ENCODE measurements at regions not wholly inside any gene's neighbourhood (a gene's known extent, or its start where the extent isn't known, plus 50 kb on each side); places are given as distances from the start of the nearest gene placed in this dataset.

DNA sequence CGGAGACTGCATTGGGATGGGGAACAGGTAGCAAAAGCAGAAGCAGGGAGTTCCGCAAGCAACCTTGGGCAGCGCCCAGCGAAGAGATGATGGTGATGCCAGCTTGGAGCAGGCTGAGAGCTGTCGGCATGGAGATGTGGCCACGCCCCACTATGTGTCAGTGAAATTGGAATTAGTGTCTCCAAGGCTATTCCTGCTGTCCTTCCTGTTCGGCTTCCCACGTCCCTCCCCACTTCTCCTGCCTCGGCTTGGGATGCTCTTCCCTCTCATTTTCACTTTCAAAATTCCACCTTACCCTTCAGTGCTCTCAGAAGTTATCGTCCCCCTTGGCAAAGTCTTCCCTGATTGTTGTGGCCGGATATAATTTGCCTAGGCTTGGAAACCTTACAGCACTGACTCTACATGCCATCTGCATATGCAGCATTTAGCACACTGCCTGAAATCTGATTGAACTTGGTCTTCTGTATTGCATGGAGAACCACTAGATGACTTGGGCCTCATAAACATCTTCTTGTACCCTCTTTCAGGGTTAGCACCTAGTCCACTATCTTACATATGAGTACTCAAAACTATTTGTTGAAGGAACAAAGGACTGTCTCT lies 270.7 kb upstream of the RUNX1 start:
- intact Hi-C loops (cut with DNase I; ENCODE audit: low total_unique reads), result no loop called here

GRCh38 chr21:35316933-35317332 lies 267.8 kb upstream of the RUNX1 start:
- intact Hi-C loops (cut with DNase I; ENCODE audit: low total_unique reads), result no loop called here
- H3K9me3 ChIP-seq, result no peaks in the 10 kb centered on the region
- DNase-seq, result no peak
- no peak overlapping the region for H3K27ac ChIP-seq
- no peak overlapping the region for H3K4me3 ChIP-seq
- no peaks in the 10 kb centered on the region for H3K4me1 ChIP-seq
- H3K27me3 ChIP-seq (replicated peaks in 1 of 7), result no peaks in the 10 kb centered on the region
- no peaks in the 10 kb centered on the region for H3K36me3 ChIP-seq
- TF ChIP-seq, protein P1, sequence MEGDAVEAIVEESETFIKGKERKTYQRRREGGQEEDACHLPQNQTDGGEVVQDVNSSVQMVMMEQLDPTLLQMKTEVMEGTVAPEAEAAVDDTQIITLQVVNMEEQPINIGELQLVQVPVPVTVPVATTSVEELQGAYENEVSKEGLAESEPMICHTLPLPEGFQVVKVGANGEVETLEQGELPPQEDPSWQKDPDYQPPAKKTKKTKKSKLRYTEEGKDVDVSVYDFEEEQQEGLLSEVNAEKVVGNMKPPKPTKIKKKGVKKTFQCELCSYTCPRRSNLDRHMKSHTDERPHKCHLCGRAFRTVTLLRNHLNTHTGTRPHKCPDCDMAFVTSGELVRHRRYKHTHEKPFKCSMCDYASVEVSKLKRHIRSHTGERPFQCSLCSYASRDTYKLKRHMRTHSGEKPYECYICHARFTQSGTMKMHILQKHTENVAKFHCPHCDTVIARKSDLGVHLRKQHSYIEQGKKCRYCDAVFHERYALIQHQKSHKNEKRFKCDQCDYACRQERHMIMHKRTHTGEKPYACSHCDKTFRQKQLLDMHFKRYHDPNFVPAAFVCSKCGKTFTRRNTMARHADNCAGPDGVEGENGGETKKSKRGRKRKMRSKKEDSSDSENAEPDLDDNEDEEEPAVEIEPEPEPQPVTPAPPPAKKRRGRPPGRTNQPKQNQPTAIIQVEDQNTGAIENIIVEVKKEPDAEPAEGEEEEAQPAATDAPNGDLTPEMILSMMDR (IDR thresholded peaks at IDR 0.05 in 8 of 11, conservative IDR thresholded peaks at IDR 0.05 in 3 of 11), result no peak
- no peak for TF ChIP-seq POLR2A (IDR thresholded peaks at IDR 0.05)
- TF ChIP-seq POLR2AphosphoS5 (IDR thresholded peaks at IDR 0.05), result no peak
- 79 to 92% (median 86%) methylated on average over 4 of the region's 4 CpGs for WGBS, 5 donors

More for the DNA sequence above, 270.7 kb upstream of the RUNX1 start:
- H3K36me3 ChIP-seq, result no peaks in the 10 kb centered on the region
- DNase-seq, result no peak
- no peak overlapping the region for H3K4me3 ChIP-seq
- TF ChIP-seq POLR2A (IDR thresholded peaks at IDR 0.05) (no peak), POLR2AphosphoS5 (IDR thresholded peaks at IDR 0.05) (no peak)
- TF ChIP-seq, protein P1 (IDR thresholded peaks at IDR 0.05 in 8 of 11, conservative IDR thresholded peaks at IDR 0.05 in 3 of 11), result no peak
- no peak overlapping the region for H3K27ac ChIP-seq
- WGBS, 5 donors, result 79 to 91% (median 88%) methylated on average over 10 to 11 of the region's 11 CpGs
- H3K9me3 ChIP-seq, result no peaks in the 10 kb centered on the region
- no peaks in the 10 kb centered on the region for H3K4me1 ChIP-seq
- no peaks in the 10 kb centered on the region for H3K27me3 ChIP-seq (replicated peaks in 1 of 7)

- no peak for DNase-seq
- intact Hi-C loops (cut with DNase I; ENCODE audit: low total_unique reads), result no loop called here
- Histone ChIP-seq H3K9me3 (no peaks in the 10 kb centered on the region), H3K27me3 (replicated peaks in 1 of 7) (no peaks in the 10 kb centered on the region), H3K27ac (no peak overlapping the region), H3K4me3 (no peak overlapping the region), H3K4me1 (no peaks in the 10 kb centered on the region), H3K36me3 (no peaks in the 10 kb centered on the region)
- TF ChIP-seq POLR2AphosphoS5 (IDR thresholded peaks at IDR 0.05), result no peak
- TF ChIP-seq, protein P1 (IDR thresholded peaks at IDR 0.05 in 8 of 11, conservative IDR thresholded peaks at IDR 0.05 in 3 of 11), result no peak
- no peak for TF ChIP-seq POLR2A (IDR thresholded peaks at IDR 0.05)
Measured at GRCh38 chr21:35316456-35316855, 267.4 kb upstream of the RUNX1 start.

DNA sequence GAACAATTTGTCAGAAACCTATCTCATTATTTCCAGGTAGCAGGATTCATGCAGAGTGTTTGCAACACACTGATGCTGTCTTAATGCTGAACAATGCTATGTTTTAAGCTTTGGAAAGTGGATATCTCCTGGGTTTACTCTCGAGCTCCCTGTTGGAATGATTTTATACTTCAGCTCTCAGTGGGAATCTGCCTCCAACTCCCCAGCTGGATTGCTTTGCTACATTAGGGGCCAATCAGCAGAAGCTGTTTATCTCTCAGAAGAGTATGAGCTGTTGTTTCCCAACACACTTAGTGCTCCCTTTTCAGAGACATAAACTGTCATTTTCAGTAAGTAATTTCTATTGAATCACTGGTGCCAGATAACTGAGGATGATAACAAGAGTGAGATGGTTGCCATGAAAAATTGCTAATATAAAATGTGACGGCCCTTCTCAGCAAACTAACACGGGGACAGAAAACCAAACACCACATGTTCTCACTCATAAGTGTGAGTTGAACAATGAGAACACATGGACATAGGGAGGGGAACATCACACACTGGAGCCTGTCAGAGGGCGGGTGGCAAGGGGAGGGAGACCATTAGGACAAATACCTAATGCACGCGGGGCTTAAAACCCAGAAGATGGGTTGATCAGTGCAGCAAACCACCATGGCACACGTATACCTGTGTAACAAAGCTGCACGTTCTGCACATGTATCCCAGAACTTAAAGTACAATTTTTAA lies 265.9 kb upstream of the RUNX1 start:
- Histone ChIP-seq H3K4me3 (no peak overlapping the region), H3K4me1 (no peaks in the 10 kb centered on the region), H3K36me3 (no peaks in the 10 kb centered on the region), H3K9me3 (no peaks in the 10 kb centered on the region), H3K27ac (no peak overlapping the region), H3K27me3 (replicated peaks in 1 of 7) (no peaks in the 10 kb centered on the region)
- 75 to 85% (median 82%) methylated on average over 8 of the region's 8 CpGs for WGBS, 5 donors
- intact Hi-C loops (cut with DNase I; ENCODE audit: low total_unique reads), result no loop called here
- TF ChIP-seq, protein P1 (IDR thresholded peaks at IDR 0.05 in 8 of 11, conservative IDR thresholded peaks at IDR 0.05 in 3 of 11), result no peak
- no peak for DNase-seq

Measured in spleen (tissue), 11 donors.